IMR-90 (cell line): ENCODE measurements at regions not wholly inside any gene's neighbourhood (a gene's known extent, or its start where the extent isn't known, plus 50 kb on each side); places are given as distances from the start of the nearest gene placed in this dataset.

Source experiments
- ATAC-seq: fragments of 200-7000 bp; cut with Tn5 transposase; 2 replicates; pipeline ENCODE4 v1.9.1; 2020; ENCODE audit warnings: low read depth, mild to moderate bottlenecking, moderate library complexity
- BruUV-seq: library from RNA; stranded (reverse); fragments of 400-500 nt; replicated peaks from 2 replicates; lab custom pipeline; 2021; lab: Mats Ljungman, UMichigan
- CTCF ChIA-PET: fragments of 300-600 bp; formaldehyde crosslinking; extraction: SDS; loops from one replicate; lab custom pipeline; 2021; ENCODE audit warnings: antibody characterized with exemption; lab: Yijun Ruan, JAX
- POLR2A ChIA-PET: fragments of 300-600 bp; sonication (Branson Sonifier 250); formaldehyde crosslinking; loops from one replicate; lab custom pipeline; 2022; ENCODE audit warnings: antibody characterized with exemption; ENCODE audit not compliant: unreplicated experiment; lab: Charles Lee
- DNase-seq: peaks from one replicate; pipeline ENCODE4 v3.0.0; 2013
- H2AFZ ChIP-seq: replicated peaks from 2 replicates; pipeline ENCODE3; 2013; ENCODE audit warnings: low read length, mild to moderate bottlenecking; ENCODE audit not compliant: poor library complexity
- H2AK5ac ChIP-seq: 2 replicates; pipeline ENCODE4 v1.6.1; 2013; ENCODE audit warnings: low read depth, low read length, inconsistent platforms
- H2AK9ac ChIP-seq: replicated peaks from 2 replicates; pipeline ENCODE3; 2013; ENCODE audit warnings: mild to moderate bottlenecking, low read depth, low read length, moderate library complexity; ENCODE audit not compliant: poor library complexity
- H2BK120ac ChIP-seq: 2 replicates; pipeline ENCODE4 v1.6.1; 2013; ENCODE audit warnings: low read depth, low read length, inconsistent platforms
- H2BK15ac ChIP-seq: 3 replicates; pipeline ENCODE4 v1.6.1; 2013; ENCODE audit warnings: low read depth, low read length, inconsistent platforms
- H2BK20ac ChIP-seq: 2 replicates; pipeline ENCODE4 v1.6.1; 2013; ENCODE audit warnings: low read depth, mild to moderate bottlenecking, inconsistent platforms, low read length, moderate library complexity
- H2BK5ac ChIP-seq: 2 replicates; pipeline ENCODE4 v1.6.1; 2013; ENCODE audit warnings: mild to moderate bottlenecking, low read depth, low read length, inconsistent platforms; ENCODE audit not compliant: poor library complexity, severe bottlenecking
- H3K14ac ChIP-seq: replicated peaks from 2 replicates; pipeline ENCODE4 v1.6.1; 2013; ENCODE audit warnings: low read depth, low read length, inconsistent platforms
- H3K18ac ChIP-seq: 2 replicates; pipeline ENCODE4 v1.6.1; 2013; ENCODE audit warnings: low read depth, low read length, control low read depth
- H3K23ac ChIP-seq: 2 replicates; pipeline ENCODE4 v1.6.1; 2013; ENCODE audit warnings: low read depth, low read length, inconsistent platforms
- H3K27ac ChIP-seq: 2 replicates; pipeline ENCODE4 v1.5.1; 2013; ENCODE audit warnings: mild to moderate bottlenecking, control low read depth, low read length; ENCODE audit not compliant: insufficient read depth
- H3K27me3 ChIP-seq: 2 replicates; pipeline ENCODE4 v1.6.1; 2013; ENCODE audit warnings: low read length; ENCODE audit not compliant: control insufficient read depth, insufficient read depth
- H3K36me3 ChIP-seq: 2 replicates; pipeline ENCODE4 v1.6.1; 2013; ENCODE audit warnings: low read length, mixed read lengths; ENCODE audit not compliant: control insufficient read depth, insufficient read depth
- H3K4ac ChIP-seq: 2 replicates; pipeline ENCODE4 v1.6.1; 2013; ENCODE audit warnings: low read depth, low read length, inconsistent platforms
- H3K4me1 ChIP-seq: 2 replicates; pipeline ENCODE4 v1.6.1; 2013; ENCODE audit warnings: low read length, mixed read lengths; ENCODE audit not compliant: control insufficient read depth, insufficient read depth
- H3K4me2 ChIP-seq: 2 replicates; pipeline ENCODE4 v1.6.1; 2013; ENCODE audit warnings: low read depth, mild to moderate bottlenecking, control low read depth, low read length, moderate library complexity
- H3K4me3 ChIP-seq: 2 replicates; pipeline ENCODE4 v1.5.1; 2013; ENCODE audit warnings: low read depth, mild to moderate bottlenecking, control low read depth, low read length, moderate library complexity; ENCODE audit not compliant: insufficient read depth
- H3K56ac ChIP-seq: 2 replicates; pipeline ENCODE4 v1.6.1; 2013; ENCODE audit warnings: low read length, inconsistent platforms; ENCODE audit not compliant: insufficient read depth; ENCODE audit errors: extremely low read depth
- H3K79me1 ChIP-seq, 2 experiments: 2 replicates each; pipeline ENCODE4 v1.6.1; 2013; ENCODE audit warnings: low read length in 2 of 2, inconsistent platforms in 1 of 2, low read depth in 1 of 2
- H3K9ac ChIP-seq: 2 replicates; pipeline ENCODE4 v1.6.1; 2013; ENCODE audit warnings: low read depth, low read length, control low read depth
- H3K9me1 ChIP-seq: 2 replicates; pipeline ENCODE4 v1.6.1; 2013; ENCODE audit warnings: low read length, inconsistent platforms; ENCODE audit not compliant: insufficient read depth
- H3K9me3 ChIP-seq: 2 replicates; pipeline ENCODE4 v1.6.1; 2013; ENCODE audit warnings: low read length; ENCODE audit not compliant: control insufficient read depth, insufficient read depth
- H4K20me1 ChIP-seq: 2 replicates; pipeline ENCODE4 v1.6.1; 2013; ENCODE audit warnings: low read length, inconsistent platforms; ENCODE audit not compliant: insufficient read depth
- H4K5ac ChIP-seq: 2 replicates; pipeline ENCODE4 v1.6.1; 2013; ENCODE audit warnings: mild to moderate bottlenecking, low read depth, low read length, control low read depth
- H4K8ac ChIP-seq, 2 experiments: 2 replicates each; pipeline ENCODE4 v1.6.1; 2013; ENCODE audit warnings: low read depth in 2 of 2, low read length in 2 of 2, control low read depth in 1 of 2, inconsistent platforms in 1 of 2
- H4K91ac ChIP-seq: 2 replicates; pipeline ENCODE4 v1.6.1; 2013; ENCODE audit warnings: low read depth, low read length, inconsistent platforms; ENCODE audit not compliant: insufficient read depth
- BHLHE40 ChIP-seq: fragments of 150-350 bp; IDR thresholded peaks from 2 replicates; pipeline ENCODE4 v1.6.1; 2016; ENCODE audit warnings: mild to moderate bottlenecking, low read depth, low read length
- RFX5 ChIP-seq: IDR thresholded peaks from 2 replicates; pipeline ENCODE4 v1.8.0; 2012; ENCODE audit warnings: low read depth, mild to moderate bottlenecking, low read length, moderate library complexity
- dilution Hi-C: fragments of 300-500 bp; cut with HindIII; formaldehyde crosslinking; loops from one replicate; pipeline ENCODE4 v1.14.3; 2018; ENCODE audit warnings: low sequenced_read_pairs; ENCODE audit not compliant: unreplicated experiment
- in situ Hi-C: fragments of 300-500 bp; cut with MboI; formaldehyde crosslinking; loops from 3 replicates; pipeline ENCODE4 v1.14.3; 2019; ENCODE audit warnings: low sequenced_read_pairs, inconsistent platforms, mixed read lengths
- intact Hi-C: fragments of 100-400 bp; cut with micrococcal nuclease; formaldehyde crosslinking; loops from 2 replicates; pipeline ENCODE4 v1.10.0; 2022

DNA sequence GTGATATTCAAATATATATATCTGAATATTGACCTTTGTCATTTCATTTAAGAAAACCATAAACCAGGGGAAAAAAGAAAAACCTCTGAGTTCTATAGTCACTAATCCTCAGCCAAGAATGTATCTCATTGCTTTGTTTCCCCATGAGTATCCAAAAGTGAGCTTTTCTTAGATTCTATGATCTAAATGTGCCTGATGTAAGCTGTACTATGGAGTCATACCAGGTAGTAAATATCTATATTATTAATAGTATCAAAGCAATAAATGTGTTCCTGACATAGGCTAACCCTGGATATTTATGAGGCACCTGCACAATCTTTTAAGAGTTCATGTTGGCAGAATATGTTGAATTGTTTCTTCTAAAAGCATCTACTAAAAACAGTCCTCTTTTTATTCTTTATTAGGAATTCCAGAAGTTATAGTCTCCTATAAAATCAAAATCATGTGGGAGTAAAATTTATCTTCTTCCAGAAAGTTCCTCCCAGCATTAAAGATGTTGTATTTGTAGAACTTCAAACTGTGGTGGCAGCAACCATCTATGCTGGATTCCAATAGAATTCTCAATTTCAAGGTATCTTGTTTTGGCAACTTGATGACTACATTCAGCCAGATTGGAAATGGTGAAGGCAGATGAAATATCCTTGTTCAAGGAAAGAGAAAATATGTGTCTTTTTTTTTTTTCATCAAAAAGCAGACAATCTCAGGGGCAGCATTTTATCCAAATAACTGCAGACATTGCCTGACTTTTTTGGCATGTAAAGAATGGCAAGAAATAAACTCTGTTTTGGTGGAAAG, 139.7 kb upstream of the RASSF8 start:
- no peak overlapping the region for H3K9ac ChIP-seq
- H2AK5ac ChIP-seq: no peak overlapping the region
- no peak overlapping the region for H3K4me3 ChIP-seq
- H3K56ac ChIP-seq: no peak overlapping the region
- H2BK120ac ChIP-seq: no peak overlapping the region
- H4K5ac ChIP-seq: no peak overlapping the region
- no peak overlapping the region for H3K14ac ChIP-seq
- H2AFZ ChIP-seq: no peak overlapping the region
- no peak overlapping the region for H3K27ac ChIP-seq
- no peaks in the 10 kb centered on the region for H3K79me1 ChIP-seq
- H2BK15ac ChIP-seq: no peak overlapping the region
- no peak overlapping the region for H2AK9ac ChIP-seq
- no peak overlapping the region for H3K4me2 ChIP-seq
- TF ChIP-seq RFX5: no peak
- TF ChIP-seq BHLHE40: no peak
- H3K4me1 ChIP-seq: no peaks in the 10 kb centered on the region
- no peak overlapping the region for H2BK5ac ChIP-seq
- dilution Hi-C loops: no loop called here
- no peak overlapping the region for H4K8ac ChIP-seq
- H3K4ac ChIP-seq: no peak overlapping the region
- H3K18ac ChIP-seq: no peak overlapping the region
- intact Hi-C loops: no loop called here
- ATAC-seq (no peak), DNase-seq (no peak)
- ChIA-PET CTCF (no interaction called here), POLR2A (no interaction called here)
- H3K27me3 ChIP-seq: no peaks in the 10 kb centered on the region
- no peak overlapping the region for H2BK20ac ChIP-seq
- no peaks in the 10 kb centered on the region for H3K36me3 ChIP-seq
- BruUV-seq: no TSS peak
- H4K20me1 ChIP-seq: no peaks in the 10 kb centered on the region
- no peak overlapping the region for H4K91ac ChIP-seq
- H3K9me1 ChIP-seq: no peaks in the 10 kb centered on the region; the same call in 1 of the 2 replicates
- in situ Hi-C loops: no loop called here
- no peak overlapping the region for H3K23ac ChIP-seq
- peaks cover 7% of the 10 kb centered on the region for H3K9me3 ChIP-seq
